ENCODE measurements at regions not wholly inside any gene's neighbourhood (a gene's known extent, or its start where the extent isn't known, plus 50 kb on each side); places are given as distances from the start of the nearest gene placed in this dataset.
"Not testable (repeated sequence)": the region's sequence is repeated elsewhere in the genome, so short reads cannot be mapped to it uniquely, and the experiment has no call there.

- Histone ChIP-seq H3K36me3 (no peaks in the 10 kb centered on the region), H3K4me1 (no peaks in the 10 kb centered on the region), H3K9me3 (peaks cover 0 to 10% (median 2%) of the 10 kb centered on the region in 4 donors), H3K27me3 (no peaks in the 10 kb centered on the region), H3K27ac (no peak overlapping the region), H3K4me3 (no peak overlapping the region)
- intact Hi-C loops (cut with DNase I; ENCODE audit: low total_unique reads): no loop called here
- no peak for DNase-seq
- TF ChIP-seq POLR2A (IDR thresholded peaks at IDR 0.05) (no peak), EP300 (IDR thresholded peaks at IDR 0.05) (no peak)
These were observed 650.5 kb upstream of the ZNF385D start for GRCh38 chr3:22401499-22401898.

- DNase-seq: no peak
- WGBS, 5 donors: 70 to 86% (median 77%) methylated on average over 3 of the region's 3 CpGs
These were observed 663.2 kb upstream of the ZNF385D start for GRCh38 chr3:22414239-22414638.

GRCh38 chr3:22416838-22417446 is 665.9 kb upstream of the ZNF385D start:
- H3K36me3 ChIP-seq; intact Hi-C loops (cut with DNase I; ENCODE audit: low total_unique reads); DNase-seq; H3K4me3 ChIP-seq; H3K27me3 ChIP-seq; H3K27ac ChIP-seq; H3K4me1 ChIP-seq: not testable (repeated sequence)
- peaks cover 0 to 32% (median 10%) of the 10 kb centered on the region in 4 donors for H3K9me3 ChIP-seq
- WGBS, 5 donors: 74 to 84% (median 79%) methylated on average over 3 to 19 of the region's 19 CpGs

More at GRCh38 chr3:22414239-22414638, 663.2 kb upstream of the ZNF385D start:
- Histone ChIP-seq H3K36me3 (no peaks in the 10 kb centered on the region), H3K4me1 (no peaks in the 10 kb centered on the region), H3K27me3 (no peaks in the 10 kb centered on the region), H3K4me3 (no peak overlapping the region), H3K27ac (no peak overlapping the region), H3K9me3 (peaks cover 0 to 32% (median 10%) of the 10 kb centered on the region in 4 donors)
- intact Hi-C loops (cut with DNase I; ENCODE audit: low total_unique reads): no loop called here
- TF ChIP-seq POLR2AphosphoS5 (IDR thresholded peaks at IDR 0.05): no peak
- no peak for TF ChIP-seq POLR2A (IDR thresholded peaks at IDR 0.05)
- no peak for TF ChIP-seq EP300 (IDR thresholded peaks at IDR 0.05)
- TF ChIP-seq CTCF (IDR thresholded peaks at IDR 0.05): no peak

GRCh38 chr3:22419261-22419660 is 668.3 kb upstream of the ZNF385D start:
- Histone ChIP-seq H3K27ac (no peak overlapping the region), H3K4me1 (no peaks in the 10 kb centered on the region), H3K36me3 (no peaks in the 10 kb centered on the region), H3K4me3 (no peak overlapping the region), H3K9me3 (peaks cover 0 to 22% (median 10%) of the 10 kb centered on the region in 4 donors), H3K27me3 (no peaks in the 10 kb centered on the region)
- TF ChIP-seq CTCF (IDR thresholded peaks at IDR 0.05) (no peak), EP300 (IDR thresholded peaks at IDR 0.05) (no peak), POLR2A (IDR thresholded peaks at IDR 0.05) (no peak), POLR2AphosphoS5 (IDR thresholded peaks at IDR 0.05) (no peak)
- DNase-seq: no peak
- intact Hi-C loops (cut with DNase I; ENCODE audit: low total_unique reads): no loop called here

GRCh38 chr3:22421589-22421988 is 670.6 kb upstream of the ZNF385D start:
- no peak for DNase-seq
- Histone ChIP-seq H3K27me3 (no peaks in the 10 kb centered on the region), H3K4me3 (no peak overlapping the region), H3K36me3 (no peaks in the 10 kb centered on the region), H3K4me1 (no peaks in the 10 kb centered on the region), H3K9me3 (peaks cover 0 to 16% (median 7%) of the 10 kb centered on the region in 4 donors), H3K27ac (no peak overlapping the region)
- intact Hi-C loops (cut with DNase I; ENCODE audit: low total_unique reads): no loop called here
- TF ChIP-seq POLR2AphosphoS5 (IDR thresholded peaks at IDR 0.05) (no peak), EP300 (IDR thresholded peaks at IDR 0.05) (no peak), POLR2A (IDR thresholded peaks at IDR 0.05) (no peak), CTCF (IDR thresholded peaks at IDR 0.05) (no peak)
- WGBS, 5 donors: 65 to 77% (median 74%) methylated on average over 4 of the region's 4 CpGs

Measured in stomach (tissue), 8 donors.